Keratinocyte (primary cell): ENCODE measurements at regions not wholly inside any gene's neighbourhood (a gene's known extent, or its start where the extent isn't known, plus 50 kb on each side); places are given as distances from the start of the nearest gene placed in this dataset.

Experiments used
- DNase-seq: peaks from one replicate; pipeline ENCODE4 v3.0.0-alpha.2; 2011; ENCODE audit warnings: low read depth, missing footprints, low spot score
- FAIRE-seq: peaks from 2 replicates; lab custom pipeline; 2011; peaks lifted over from hg19 to GRCh38; lab: Jason Lieb, UNC
- H2AFZ ChIP-seq: 2 replicates; pipeline ENCODE4 v1.6.0; 2012; ENCODE audit warnings: low read length, control low read depth, inconsistent platforms; ENCODE audit not compliant: control insufficient read depth
- H3K27ac ChIP-seq: 2 replicates; pipeline ENCODE4 v1.5.1; 2011; ENCODE audit warnings: low read length; ENCODE audit not compliant: control insufficient read depth, insufficient read depth
- H3K27me3 ChIP-seq: 3 replicates; pipeline ENCODE4 v1.6.0; 2011; ENCODE audit warnings: low read length; ENCODE audit not compliant: control insufficient read depth, insufficient read depth; ENCODE audit errors: extremely low read depth
- H3K36me3 ChIP-seq, 2 experiments: 2 replicates in 1 of 2; 3 replicates in 1 of 2; pipeline ENCODE4 v1.5.1; 2011; ENCODE audit warnings: low read length in 2 of 2, mild to moderate bottlenecking in 1 of 2; ENCODE audit not compliant: control insufficient read depth in 2 of 2, insufficient read depth in 2 of 2; ENCODE audit errors: extremely low read depth in 1 of 2
- H3K4me1 ChIP-seq: 3 replicates; pipeline ENCODE4 v1.5.1; 2011; ENCODE audit warnings: low read length; ENCODE audit not compliant: control insufficient read depth, insufficient read depth; ENCODE audit errors: extremely low read depth
- H3K4me2 ChIP-seq: 3 replicates; pipeline ENCODE4 v1.6.0; 2011; ENCODE audit warnings: low read depth, low read length; ENCODE audit not compliant: control insufficient read depth, insufficient read depth; ENCODE audit errors: extremely low read depth
- H3K4me3 ChIP-seq, 3 experiments: fragments of 200-600 bp in 1 of 3; sonication (generic) in 1 of 3; 2 replicates in 2 of 3; 3 replicates in 1 of 3; pipeline ENCODE4 v1.5.1; 2011 to 2016; ENCODE audit warnings: low read length in 3 of 3, mild to moderate bottlenecking in 3 of 3, control low read depth in 2 of 3, inconsistent platforms in 1 of 3, low read depth in 1 of 3, mixed read lengths in 1 of 3, mixed run types in 1 of 3, moderate library complexity in 1 of 3; ENCODE audit not compliant: control insufficient read depth in 2 of 3, insufficient read depth in 2 of 3; ENCODE audit errors: extremely low read depth in 1 of 3
- H3K79me2 ChIP-seq: 2 replicates; pipeline ENCODE4 v1.6.0; 2012; ENCODE audit warnings: low read length; ENCODE audit not compliant: control insufficient read depth, insufficient read depth
- H3K9ac ChIP-seq: 3 replicates; pipeline ENCODE4 v1.6.0; 2011; ENCODE audit warnings: low read length; ENCODE audit not compliant: control insufficient read depth, insufficient read depth; ENCODE audit errors: extremely low read depth
- H3K9me1 ChIP-seq: 3 replicates; pipeline ENCODE4 v1.6.0; 2011; ENCODE audit warnings: low read length; ENCODE audit not compliant: control insufficient read depth, insufficient read depth; ENCODE audit errors: extremely low read depth
- H3K9me3 ChIP-seq: 2 replicates; pipeline ENCODE4 v1.5.1; 2012; ENCODE audit warnings: low read depth, low read length; ENCODE audit not compliant: control insufficient read depth
- H4K20me1 ChIP-seq: 3 replicates; pipeline ENCODE4 v1.6.0; 2011; ENCODE audit warnings: low read length; ENCODE audit not compliant: control insufficient read depth, insufficient read depth; ENCODE audit errors: extremely low read depth
- CTCF ChIP-seq, 3 experiments: IDR thresholded peaks in 1 of 3; conservative IDR thresholded peaks in 1 of 3; optimal IDR thresholded peaks in 1 of 3; 2 replicates in 2 of 3; 3 replicates in 1 of 3; pipeline versions ENCODE3 to v1.5.1; 2011; ENCODE audit warnings: low read length in 3 of 3, mild to moderate bottlenecking in 3 of 3, moderate library complexity in 2 of 3, control low read depth in 1 of 3, inconsistent platforms in 1 of 3; ENCODE audit not compliant: insufficient read depth in 2 of 3; ENCODE audit errors: extremely low read depth in 1 of 3
- EZH2 ChIP-seq: IDR thresholded peaks from one replicate; pipeline ENCODE4 v1.6.1; 2012; ENCODE audit warnings: inconsistent platforms, mild to moderate bottlenecking, low read length, moderate library complexity
- dilution Hi-C: fragments of 300-500 bp; cut with MboI; formaldehyde crosslinking; loops from one replicate; pipeline ENCODE4 v1.7.0; 2020; ENCODE audit warnings: low sequenced_read_pairs; ENCODE audit not compliant: extremely low pct_ligation_motif_present

GRCh38 chr11:91664521-91664920 lies 560.1 kb upstream of the FAT3 start:
- Histone ChIP-seq H3K4me2 (no peak overlapping the region), H3K79me2 (no peaks in the 10 kb centered on the region), H3K4me1 (no peaks in the 10 kb centered on the region), H3K27me3 (no peaks in the 10 kb centered on the region), H3K4me3 (no peak overlapping the region), H2AFZ (no peak overlapping the region), H3K9me1 (no peaks in the 10 kb centered on the region), H3K36me3 (no peaks in the 10 kb centered on the region), H3K9me3 (peaks cover 2% of the 10 kb centered on the region), H3K27ac (no peak overlapping the region), H3K9ac (no peak overlapping the region), H4K20me1 (no peaks in the 10 kb centered on the region)
- dilution Hi-C loops = no loop called here
- DNase-seq (no peak), FAIRE-seq (no peak)
- TF ChIP-seq CTCF (optimal IDR thresholded peaks at IDR 0.05 in 1 of 3, IDR thresholded peaks at IDR 0.05 in 1 of 3, conservative IDR thresholded peaks at IDR 0.05 in 1 of 3; ENCODE audit: extremely low read depth in 1 of 3, insufficient read depth in 2 of 3, low read length in 3 of 3) = no peak
- no peak for TF ChIP-seq EZH2

DNA sequence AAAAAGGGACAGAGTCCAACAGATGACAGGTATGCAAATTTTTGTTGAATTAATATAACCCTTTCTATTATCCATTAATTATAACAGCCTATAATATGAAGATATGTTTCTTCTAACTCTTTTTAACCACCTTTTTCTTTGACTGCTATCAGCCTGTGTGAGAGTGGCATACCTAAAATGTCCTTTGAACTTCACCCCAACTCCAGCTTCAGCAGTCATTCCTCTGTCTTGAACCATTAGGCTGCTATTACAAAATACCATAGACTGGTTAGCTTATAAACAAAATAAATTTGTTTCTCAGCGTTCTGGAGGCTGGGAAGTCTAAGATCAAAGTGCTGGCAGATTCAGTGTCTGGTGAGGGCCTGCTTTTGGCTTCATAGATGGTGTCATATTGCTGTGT lies 564.6 kb upstream of the FAT3 start:
- Histone ChIP-seq H2AFZ (no peak overlapping the region), H4K20me1 (no peaks in the 10 kb centered on the region), H3K4me2 (no peak overlapping the region), H3K79me2 (no peaks in the 10 kb centered on the region), H3K27me3 (no peaks in the 10 kb centered on the region), H3K4me1 (no peaks in the 10 kb centered on the region), H3K9ac (no peak overlapping the region), H3K4me3 (no peak overlapping the region), H3K27ac (no peak overlapping the region), H3K9me3 (no peaks in the 10 kb centered on the region), H3K36me3 (no peaks in the 10 kb centered on the region), H3K9me1 (no peaks in the 10 kb centered on the region)
- FAIRE-seq (no peak), DNase-seq (no peak)
- TF ChIP-seq CTCF (optimal IDR thresholded peaks at IDR 0.05 in 1 of 3, IDR thresholded peaks at IDR 0.05 in 1 of 3, conservative IDR thresholded peaks at IDR 0.05 in 1 of 3; ENCODE audit: extremely low read depth in 1 of 3, insufficient read depth in 2 of 3, low read length in 3 of 3) (no peak), EZH2 (no peak)
- dilution Hi-C loops = no loop called here
